ENCODE measurements at regions not wholly inside any gene's neighbourhood (a gene's known extent, or its start where the extent isn't known, plus 50 kb on each side); places are given as distances from the start of the nearest gene placed in this dataset.

DNA sequence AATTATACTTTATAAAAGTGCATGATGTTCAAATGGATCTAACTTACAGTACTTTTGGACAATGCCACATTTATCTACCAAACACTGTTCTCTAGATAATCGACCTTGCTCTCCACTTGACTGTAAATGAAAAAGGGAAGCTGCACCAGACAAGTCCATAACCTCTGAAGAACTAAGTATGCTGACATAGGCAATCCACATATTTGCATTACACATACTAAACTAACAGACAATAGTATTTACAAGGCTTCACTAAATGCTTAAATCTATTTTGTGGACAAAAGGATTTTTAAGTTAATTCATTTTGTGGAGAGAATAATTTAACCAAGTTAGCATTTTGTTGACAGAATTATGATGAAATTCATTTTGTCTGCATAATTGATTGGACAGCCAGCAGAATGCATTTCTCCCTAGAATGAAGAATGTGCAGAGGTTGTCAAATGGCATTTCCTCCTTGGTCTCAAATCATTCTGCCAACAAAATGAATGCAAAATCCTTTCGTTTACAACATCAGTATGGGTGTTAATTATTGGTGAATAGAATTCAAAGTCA, 520.9 kb downstream of the CPS1 start:
- POLR2A ChIA-PET = no interaction called here

DNA sequence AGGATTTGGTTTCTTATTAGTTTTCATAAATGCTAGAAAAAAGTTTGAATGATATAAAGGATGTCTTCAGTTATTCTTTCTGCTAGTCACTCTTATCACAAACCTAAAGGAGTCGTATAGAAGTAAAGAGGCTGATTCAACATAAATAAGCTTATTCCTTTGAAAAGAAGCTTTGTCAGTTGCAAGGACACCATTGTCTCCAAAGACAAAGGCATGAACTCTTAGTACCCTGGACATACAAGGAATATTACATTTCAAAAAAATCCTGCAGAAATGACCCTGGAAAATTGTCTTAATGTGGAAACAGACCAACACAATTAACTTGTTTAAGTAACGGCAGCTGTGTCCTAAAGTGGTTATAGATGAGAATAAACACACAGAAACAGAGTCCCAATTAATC, 528.0 kb downstream of the CPS1 start:
- Histone ChIP-seq H3K4me3 (no peak overlapping the region), H3K9me3 (no peaks in the 10 kb centered on the region), H3K4me2 (no peak overlapping the region), H3K27ac (no peak overlapping the region), H3K4me1 (no peaks in the 10 kb centered on the region)
- TF ChIP-seq ZSCAN20 (CRISPR knock-in tag; IDR thresholded peaks at IDR 0.05) (no peak), EP300 (IDR thresholded peaks at IDR 0.05) (no peak)
- TF ChIP-seq, protein P1, sequence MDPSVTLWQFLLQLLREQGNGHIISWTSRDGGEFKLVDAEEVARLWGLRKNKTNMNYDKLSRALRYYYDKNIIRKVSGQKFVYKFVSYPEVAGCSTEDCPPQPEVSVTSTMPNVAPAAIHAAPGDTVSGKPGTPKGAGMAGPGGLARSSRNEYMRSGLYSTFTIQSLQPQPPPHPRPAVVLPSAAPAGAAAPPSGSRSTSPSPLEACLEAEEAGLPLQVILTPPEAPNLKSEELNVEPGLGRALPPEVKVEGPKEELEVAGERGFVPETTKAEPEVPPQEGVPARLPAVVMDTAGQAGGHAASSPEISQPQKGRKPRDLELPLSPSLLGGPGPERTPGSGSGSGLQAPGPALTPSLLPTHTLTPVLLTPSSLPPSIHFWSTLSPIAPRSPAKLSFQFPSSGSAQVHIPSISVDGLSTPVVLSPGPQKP (IDR thresholded peaks at IDR 0.05; ENCODE audit: low read depth, low read length) = no peak
- ATAC-seq (no peak), FAIRE-seq (no peak), DNase-seq (ENCODE audit: low read depth in 1 of 2, low spot score in 1 of 2) (no peak)
- ChIA-PET CTCF (interaction anchor here (0.8 to 1.4 kb wide), 4 partner anchors 9 to 216 kb away, joined by 3 to 7 read pairs (median 3); no protein-coding TSS in a partner anchor), POLR2A (no interaction called here)
- 60% methylated on average over 2 of the region's 2 CpGs for WGBS (ENCODE audit: missing lambda C conversion rate)

More for the DNA sequence above, 520.9 kb downstream of the CPS1 start:
- Histone ChIP-seq H3K4me1 (no peaks in the 10 kb centered on the region), H3K9me3 (no peaks in the 10 kb centered on the region), H3K4me3 (no peak overlapping the region), H3K27ac (no peak overlapping the region), H3K4me2 (no peak overlapping the region)
- FAIRE-seq (no peak), DNase-seq (ENCODE audit: low read depth in 1 of 2, low spot score in 1 of 2) (no peak), ATAC-seq (no peak)
- 11% methylated on average over 2 of the region's 2 CpGs for WGBS (ENCODE audit: missing lambda C conversion rate)
- CTCF ChIA-PET = no interaction called here
- TF ChIP-seq, protein P2, sequence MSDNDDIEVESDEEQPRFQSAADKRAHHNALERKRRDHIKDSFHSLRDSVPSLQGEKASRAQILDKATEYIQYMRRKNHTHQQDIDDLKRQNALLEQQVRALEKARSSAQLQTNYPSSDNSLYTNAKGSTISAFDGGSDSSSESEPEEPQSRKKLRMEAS (IDR thresholded peaks at IDR 0.05) = no peak
- TF ChIP-seq MAFK (IDR thresholded peaks at IDR 0.05; ENCODE audit: partially characterized antibody) = peak; percentile 6

DNA sequence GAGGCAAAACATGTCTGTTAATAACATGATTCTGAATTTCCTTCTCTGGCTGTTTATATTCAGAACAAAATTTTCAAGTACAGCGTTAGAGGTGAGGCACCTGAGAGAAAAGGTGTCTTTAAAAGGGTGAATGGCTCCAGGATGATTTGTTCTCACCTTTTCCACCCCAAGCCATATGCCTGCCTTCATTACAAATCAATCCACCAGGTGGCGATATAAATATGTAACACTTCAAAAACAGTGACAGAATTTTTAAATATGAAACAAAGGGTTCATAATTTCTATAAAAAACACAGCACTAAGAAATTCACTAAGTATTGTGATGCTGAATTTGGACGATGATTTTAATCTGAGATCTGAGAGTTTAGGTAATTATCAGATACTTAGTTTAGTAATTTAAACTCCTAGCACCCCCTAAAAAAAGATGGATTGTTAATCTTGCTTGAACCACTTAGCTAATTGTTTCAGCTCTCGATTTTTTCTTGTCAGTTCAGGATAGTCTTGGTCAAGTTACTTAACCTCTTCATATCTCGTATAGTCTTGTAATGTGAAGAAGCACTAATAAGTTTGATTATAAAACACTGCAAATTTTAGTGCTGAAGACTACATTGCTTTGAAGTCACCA, 528.8 kb downstream of the CPS1 start:
- H3K27ac ChIP-seq = no peak overlapping the region
- peak; percentile 8 to 33 for DNase-seq (ENCODE audit: low read depth in 1 of 2, low spot score in 1 of 2)
- ChIA-PET POLR2A (no interaction called here), CTCF (interaction anchor here (0.7 to 1.9 kb wide), 11 partner anchors 8 to 1483 kb away, joined by 3 to 7 read pairs (median 4); no protein-coding TSS in a partner anchor)
- no peaks in the 10 kb centered on the region for H3K4me1 ChIP-seq
- peak in 1 of 2 experiments; percentile 72; a peak in 3 of 6 replicates for ATAC-seq
- no peak for FAIRE-seq
- no peak overlapping the region for H3K4me3 ChIP-seq
- WGBS (ENCODE audit: missing lambda C conversion rate) = 2% methylated on average over 5 of the region's 5 CpGs
- H3K4me2 ChIP-seq = no peak overlapping the region
- H3K9me3 ChIP-seq = no peaks in the 10 kb centered on the region
- TF ChIP-seq RAD21 (conservative IDR thresholded peaks at IDR 0.05 in 1 of 2, IDR thresholded peaks at IDR 0.05 in 1 of 2) (peak; percentile 60 to 65), TP53 (CRISPR knock-in tag; IDR thresholded peaks at IDR 0.05) (no peak), HDAC2 (IDR thresholded peaks at IDR 0.05) (no peak), SMC3 (IDR thresholded peaks at IDR 0.05) (peak; percentile 77)
- TF ChIP-seq, protein P3, sequence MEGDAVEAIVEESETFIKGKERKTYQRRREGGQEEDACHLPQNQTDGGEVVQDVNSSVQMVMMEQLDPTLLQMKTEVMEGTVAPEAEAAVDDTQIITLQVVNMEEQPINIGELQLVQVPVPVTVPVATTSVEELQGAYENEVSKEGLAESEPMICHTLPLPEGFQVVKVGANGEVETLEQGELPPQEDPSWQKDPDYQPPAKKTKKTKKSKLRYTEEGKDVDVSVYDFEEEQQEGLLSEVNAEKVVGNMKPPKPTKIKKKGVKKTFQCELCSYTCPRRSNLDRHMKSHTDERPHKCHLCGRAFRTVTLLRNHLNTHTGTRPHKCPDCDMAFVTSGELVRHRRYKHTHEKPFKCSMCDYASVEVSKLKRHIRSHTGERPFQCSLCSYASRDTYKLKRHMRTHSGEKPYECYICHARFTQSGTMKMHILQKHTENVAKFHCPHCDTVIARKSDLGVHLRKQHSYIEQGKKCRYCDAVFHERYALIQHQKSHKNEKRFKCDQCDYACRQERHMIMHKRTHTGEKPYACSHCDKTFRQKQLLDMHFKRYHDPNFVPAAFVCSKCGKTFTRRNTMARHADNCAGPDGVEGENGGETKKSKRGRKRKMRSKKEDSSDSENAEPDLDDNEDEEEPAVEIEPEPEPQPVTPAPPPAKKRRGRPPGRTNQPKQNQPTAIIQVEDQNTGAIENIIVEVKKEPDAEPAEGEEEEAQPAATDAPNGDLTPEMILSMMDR (IDR thresholded peaks at IDR 0.05) = peak; percentile 69

DNA sequence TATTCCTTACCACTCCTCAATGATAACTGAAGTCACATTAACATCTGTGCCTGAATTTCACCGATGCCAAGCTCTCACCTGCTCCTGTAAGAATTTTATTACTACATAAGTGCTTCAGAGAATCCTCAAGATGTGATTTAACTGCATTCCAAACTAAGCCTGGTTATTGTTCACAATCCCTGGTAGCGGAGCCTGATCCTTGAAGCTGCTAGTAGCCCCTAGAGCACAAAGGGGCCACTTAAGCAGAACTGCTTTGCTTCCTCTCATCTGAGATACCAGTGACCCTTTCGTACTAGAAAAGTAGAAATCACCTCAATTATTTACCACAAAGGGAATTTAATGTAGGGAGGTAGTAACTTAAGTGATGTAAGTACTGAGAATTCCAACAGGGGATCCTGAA, 529.6 kb downstream of the CPS1 start:
- ChIA-PET CTCF (interaction anchor here (1.0 to 1.9 kb wide), 8 partner anchors 8 to 1482 kb away, joined by 3 to 7 read pairs (median 4); no protein-coding TSS in a partner anchor), POLR2A (no interaction called here)
- TF ChIP-seq CBX8 (IDR thresholded peaks at IDR 0.05) (no peak), RFX5 (IDR thresholded peaks at IDR 0.05) (no peak), MAFK (IDR thresholded peaks at IDR 0.05; ENCODE audit: partially characterized antibody) (no peak), KDM1A (IDR thresholded peaks at IDR 0.05; ENCODE audit: low read depth) (no peak), CHD4 (IDR thresholded peaks at IDR 0.05; ENCODE audit: borderline replicate concordance) (no peak), ZC3H11A (IDR thresholded peaks at IDR 0.05) (no peak), NR3C1 (IDR thresholded peaks at IDR 0.05) (no peak), TFCP2L1 (CRISPR knock-in tag; IDR thresholded peaks at IDR 0.05) (no peak), GATA3 (IDR thresholded peaks at IDR 0.05; ENCODE audit: borderline replicate concordance) (no peak), HOXA7 (CRISPR knock-in tag; IDR thresholded peaks at IDR 0.05) (no peak), RNF2 (IDR thresholded peaks at IDR 0.05; ENCODE audit: borderline replicate concordance, low read depth) (no peak), EP300 (IDR thresholded peaks at IDR 0.05) (no peak), MAZ (IDR thresholded peaks at IDR 0.05; ENCODE audit: borderline replicate concordance, low read depth, low read length) (no peak), RAD21 (conservative IDR thresholded peaks at IDR 0.05 in 1 of 2, IDR thresholded peaks at IDR 0.05 in 1 of 2) (no peak), FOSL2 (IDR thresholded peaks at IDR 0.05) (no peak), FOSL2 (CRISPR knock-in tag; IDR thresholded peaks at IDR 0.05) (no peak), MYC (IDR thresholded peaks at IDR 0.05; ENCODE audit: borderline replicate concordance, low read length) (no peak)
- TF ChIP-seq, protein P4, sequence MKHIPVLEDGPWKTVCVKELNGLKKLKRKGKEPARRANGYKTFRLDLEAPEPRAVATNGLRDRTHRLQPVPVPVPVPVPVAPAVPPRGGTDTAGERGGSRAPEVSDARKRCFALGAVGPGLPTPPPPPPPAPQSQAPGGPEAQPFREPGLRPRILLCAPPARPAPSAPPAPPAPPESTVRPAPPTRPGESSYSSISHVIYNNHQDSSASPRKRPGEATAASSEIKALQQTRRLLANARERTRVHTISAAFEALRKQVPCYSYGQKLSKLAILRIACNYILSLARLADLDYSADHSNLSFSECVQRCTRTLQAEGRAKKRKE (CRISPR knock-in tag; IDR thresholded peaks at IDR 0.05; ENCODE audit: low read depth) = no peak
- TF ChIP-seq, protein P5, sequence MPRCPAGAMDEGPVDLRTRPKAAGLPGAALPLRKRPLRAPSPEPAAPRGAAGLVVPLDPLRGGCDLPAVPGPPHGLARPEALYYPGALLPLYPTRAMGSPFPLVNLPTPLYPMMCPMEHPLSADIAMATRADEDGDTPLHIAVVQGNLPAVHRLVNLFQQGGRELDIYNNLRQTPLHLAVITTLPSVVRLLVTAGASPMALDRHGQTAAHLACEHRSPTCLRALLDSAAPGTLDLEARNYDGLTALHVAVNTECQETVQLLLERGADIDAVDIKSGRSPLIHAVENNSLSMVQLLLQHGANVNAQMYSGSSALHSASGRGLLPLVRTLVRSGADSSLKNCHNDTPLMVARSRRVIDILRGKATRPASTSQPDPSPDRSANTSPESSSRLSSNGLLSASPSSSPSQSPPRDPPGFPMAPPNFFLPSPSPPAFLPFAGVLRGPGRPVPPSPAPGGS (IDR thresholded peaks at IDR 0.05) = no peak
- Histone ChIP-seq H3K27ac (no peak overlapping the region), H3K4me2 (no peak overlapping the region), H3K4me3 (no peak overlapping the region), H3K4me1 (no peaks in the 10 kb centered on the region), H3K9me3 (no peaks in the 10 kb centered on the region)
- no peak for DNase-seq (ENCODE audit: low read depth in 1 of 2, low spot score in 1 of 2)
- no peak for FAIRE-seq
- ATAC-seq = no peak
- 40% methylated on average over 3 of the region's 3 CpGs for WGBS (ENCODE audit: missing lambda C conversion rate)

Data from A549 (cell line).